CD14-positive monocyte (primary cell): ENCODE measurements at regions not wholly inside any gene's neighbourhood (a gene's known extent, or its start where the extent isn't known, plus 50 kb on each side); places are given as distances from the start of the nearest gene placed in this dataset.
A peak's percentile ranks its signal among the peaks of the same experiment; 100 is the strongest.

Experiments used
- DNase-seq, 3 donors: peaks; one replicate each; pipeline ENCODE4 v3.0.0-alpha.2; 2011 to 2022
- H2AFZ ChIP-seq: 2 replicates; pipeline ENCODE4 v1.6.0; 2012; ENCODE audit warnings: mild to moderate bottlenecking, low read depth, low read length, inconsistent platforms; ENCODE audit not compliant: insufficient read depth, poor library complexity, severe bottlenecking
- H3K27ac ChIP-seq, 2 donors: 1 replicate in 1 of 2; 2 replicates in 1 of 2; pipeline ENCODE4 v1.5.1; 2012 to 2013; ENCODE audit warnings: low read length in 2 of 2, control low read depth in 1 of 2, inconsistent platforms in 1 of 2, low read depth in 1 of 2, mild to moderate bottlenecking in 1 of 2
- H3K27me3 ChIP-seq, 2 donors: one replicate each; pipeline versions ENCODE4 v1.6.0 to v1.6.1; 2011 to 2013; ENCODE audit warnings: low read length in 2 of 2; ENCODE audit not compliant: control insufficient read depth in 2 of 2, insufficient read depth in 2 of 2
- H3K36me3 ChIP-seq, 2 donors: replicated peaks in 1 of 2; 1 replicate in 1 of 2; 2 replicates in 1 of 2; pipeline versions ENCODE4 v1.5.1 to v1.6.1; 2012 to 2013; ENCODE audit warnings: low read length in 2 of 2, control low read depth in 1 of 2, inconsistent platforms in 1 of 2, mild to moderate bottlenecking in 1 of 2; ENCODE audit not compliant: insufficient read depth in 2 of 2, control insufficient read depth in 1 of 2
- H3K4me1 ChIP-seq, 2 donors: 1 replicate in 1 of 2; 2 replicates in 1 of 2; pipeline versions ENCODE4 v1.5.1 to v1.6.1; 2012 to 2013; ENCODE audit warnings: low read length in 2 of 2, control low read depth in 1 of 2, inconsistent platforms in 1 of 2, mild to moderate bottlenecking in 1 of 2, moderate library complexity in 1 of 2; ENCODE audit not compliant: insufficient read depth in 2 of 2, control insufficient read depth in 1 of 2
- H3K4me2 ChIP-seq: replicated peaks from 2 replicates; pipeline ENCODE3; 2012; ENCODE audit warnings: low read length, moderate library complexity, mild to moderate bottlenecking; ENCODE audit not compliant: poor library complexity, severe bottlenecking; ENCODE audit errors: extremely low read depth
- H3K4me3 ChIP-seq, 3 experiments: fragments of 200-600 bp in 1 of 3; sonication (generic) in 1 of 3; replicated peaks in 1 of 3; 1 replicate in 2 of 3; 2 replicates in 1 of 3; pipeline ENCODE4 v1.5.1; 2011 to 2013; ENCODE audit warnings: low read length in 3 of 3, mild to moderate bottlenecking in 3 of 3, control low read depth in 2 of 3, low read depth in 2 of 3, inconsistent platforms in 1 of 3, moderate library complexity in 1 of 3
- H3K79me2 ChIP-seq: 2 replicates; pipeline ENCODE4 v1.6.0; 2012; ENCODE audit warnings: mild to moderate bottlenecking, control low read depth, inconsistent platforms, low read length, moderate library complexity; ENCODE audit not compliant: insufficient read depth
- H3K9ac ChIP-seq: 2 replicates; pipeline ENCODE4 v1.6.0; 2017; ENCODE audit warnings: low read length, mild to moderate bottlenecking; ENCODE audit not compliant: insufficient read depth, poor library complexity, severe bottlenecking
- H3K9me3 ChIP-seq, 2 donors: replicated peaks in 1 of 2; 1 replicate in 1 of 2; 2 replicates in 1 of 2; pipeline versions ENCODE4 v1.5.1 to v1.6.1; 2012 to 2013; ENCODE audit warnings: low read length in 2 of 2, control low read depth in 1 of 2; ENCODE audit not compliant: control insufficient read depth in 1 of 2, insufficient read depth in 1 of 2
- H4K20me1 ChIP-seq: 2 replicates; pipeline ENCODE4 v1.6.0; 2012; ENCODE audit warnings: mild to moderate bottlenecking, low read length, control low read depth, moderate library complexity; ENCODE audit not compliant: insufficient read depth
- H3K27ac Mint-ChIP-seq, 7 donors: one replicate each; pipeline ENCODE4 v1.8.0; 2020; ENCODE audit warnings: mild to moderate bottlenecking in 7 of 7, mixed read lengths in 7 of 7, moderate library complexity in 6 of 7, inconsistent platforms in 2 of 7
- H3K27me3 Mint-ChIP-seq, 3 donors: one replicate each; pipeline ENCODE4 v1.8.0; 2021 to 2022; ENCODE audit warnings: low read depth in 3 of 3, mild to moderate bottlenecking in 3 of 3, mixed read lengths in 3 of 3, moderate library complexity in 3 of 3, inconsistent platforms in 1 of 3
- H3K36me3 Mint-ChIP-seq, 2 donors: one replicate each; pipeline ENCODE4 v1.8.0; 2020; ENCODE audit warnings: mixed read lengths in 2 of 2, inconsistent platforms in 1 of 2, mild to moderate bottlenecking in 1 of 2
- H3K4me1 Mint-ChIP-seq: one replicate; pipeline ENCODE4 v1.8.0; 2020; ENCODE audit warnings: mild to moderate bottlenecking, mixed read lengths
- H3K4me3 Mint-ChIP-seq, 2 donors: one replicate each; pipeline ENCODE4 v1.8.0; 2020; ENCODE audit warnings: mild to moderate bottlenecking in 2 of 2, mixed read lengths in 2 of 2, moderate library complexity in 1 of 2
- H3K9me3 Mint-ChIP-seq, 7 donors: one replicate each; pipeline ENCODE4 v1.8.0; 2020 to 2022; ENCODE audit warnings: mixed read lengths in 7 of 7, mild to moderate bottlenecking in 6 of 7, moderate library complexity in 6 of 7, inconsistent platforms in 2 of 7
- CTCF ChIP-seq: fragments of 200-600 bp; IDR thresholded peaks from one replicate; pipeline ENCODE4 v1.8.0; 2022; ENCODE audit warnings: antibody characterized with exemption, mild to moderate bottlenecking
- WGBS: methylation state at CpG from one replicate; pipeline ENCODE4 v1.1.5; 2013; ENCODE audit warnings: missing lambda C conversion rate; ENCODE audit not compliant: insufficient coverage; 5-methylcytosine and 5-hydroxymethylcytosine counted together
- intact Hi-C, 2 donors: fragments of 100-400 bp; cut with micrococcal nuclease; formaldehyde crosslinking; loops; one replicate each; pipeline versions ENCODE4 v1.15.0 to v1.15.1; 2023

- Histone ChIP-seq H3K9me3 (peaks cover 0 to 14% of the 10 kb centered on the region in 2 donors), H3K27me3 (no peaks in the 10 kb centered on the region), H3K4me3 (no peak overlapping the region), H3K79me2 (no peaks in the 10 kb centered on the region), H3K36me3 (no peaks in the 10 kb centered on the region), H3K4me2 (no peak overlapping the region), H3K4me1 (no peaks in the 10 kb centered on the region), H4K20me1 (no peaks in the 10 kb centered on the region), H2AFZ (no peak overlapping the region), H3K27ac (no peak overlapping the region), H3K9ac (no peak overlapping the region)
- WGBS = 100% methylated on average over 4 of the region's 8 CpGs
- DNase-seq = no peak
- intact Hi-C loops = no loop called here
- no peak overlapping the region for H3K4me3 Mint-ChIP-seq
- H3K27me3 Mint-ChIP-seq = peaks cover 4 to 7% (median 6%) of the 10 kb centered on the region in 3 donors
- no peaks in the 10 kb centered on the region for H3K36me3 Mint-ChIP-seq
- no peaks in the 10 kb centered on the region for H3K4me1 Mint-ChIP-seq
- H3K9me3 Mint-ChIP-seq = peaks cover 8 to 21% (median 11%) of the 10 kb centered on the region in 7 donors
- no peak overlapping the region for H3K27ac Mint-ChIP-seq
- TF ChIP-seq CTCF = peak; percentile 10
Measured at GRCh38 chr10:3512263-3512662, 272.7 kb downstream of the KLF6 start.

GRCh38 chr10:3511483-3511882 lies 273.5 kb downstream of the KLF6 start:
- Mint-ChIP-seq H3K9me3 (peaks cover 3 to 15% (median 6%) of the 10 kb centered on the region in 7 donors), H3K4me3 (no peak overlapping the region), H3K36me3 (no peaks in the 10 kb centered on the region), H3K4me1 (no peaks in the 10 kb centered on the region), H3K27me3 (peaks cover 4 to 11% (median 6%) of the 10 kb centered on the region in 3 donors), H3K27ac (no peak overlapping the region)
- Histone ChIP-seq H2AFZ (no peak overlapping the region), H3K79me2 (no peaks in the 10 kb centered on the region), H4K20me1 (no peaks in the 10 kb centered on the region), H3K4me3 (no peak overlapping the region), H3K9ac (no peak overlapping the region), H3K4me2 (no peak overlapping the region), H3K4me1 (no peaks in the 10 kb centered on the region), H3K9me3 (peaks cover 0 to 7% of the 10 kb centered on the region in 2 donors), H3K27ac (no peak overlapping the region), H3K27me3 (no peaks in the 10 kb centered on the region), H3K36me3 (no peaks in the 10 kb centered on the region)
- DNase-seq = no peak
- intact Hi-C loops = no loop called here
- WGBS = 100% methylated on average over 2 of the region's 5 CpGs
- no peak for TF ChIP-seq CTCF
